ENCODE measurements at regions not wholly inside any gene's neighbourhood (a gene's known extent, or its start where the extent isn't known, plus 50 kb on each side); places are given as distances from the start of the nearest gene placed in this dataset.
"Not testable (repeated sequence)": the region's sequence is repeated elsewhere in the genome, so short reads cannot be mapped to it uniquely, and the experiment has no call there.

GRCh38 chr4:59630922-59631321, 1569.2 kb upstream of the ADGRL3 start:
- no peak for DNase-seq

- no peak for DNase-seq
Observed at GRCh38 chr4:59637596-59637995, 1562.5 kb upstream of the ADGRL3 start.

- no peak for DNase-seq
Observed at GRCh38 chr4:59643682-59644081, 1556.4 kb upstream of the ADGRL3 start.

GRCh38 chr4:59644765-59645164, 1555.4 kb upstream of the ADGRL3 start:
- DNase-seq, result no peak

GRCh38 chr4:59646082-59646481, 1554.0 kb upstream of the ADGRL3 start:
- DNase-seq, result no peak

- DNase-seq, result no peak
Observed at GRCh38 chr4:59647011-59647410, 1553.1 kb upstream of the ADGRL3 start.

- no peak for DNase-seq
Observed at GRCh38 chr4:59647500-59647899, 1552.6 kb upstream of the ADGRL3 start.

- DNase-seq, result no peak
Observed at GRCh38 chr4:59650861-59651260, 1549.3 kb upstream of the ADGRL3 start.

GRCh38 chr4:59655996-59656395, 1544.1 kb upstream of the ADGRL3 start:
- no peak for DNase-seq

GRCh38 chr4:59664771-59665170, 1535.4 kb upstream of the ADGRL3 start:
- DNase-seq, result no peak

GRCh38 chr4:59666645-59667044, 1533.5 kb upstream of the ADGRL3 start:
- no peak for DNase-seq

- DNase-seq, result no peak
Observed at GRCh38 chr4:59671037-59671436, 1529.1 kb upstream of the ADGRL3 start.

- no peak for DNase-seq
Observed at GRCh38 chr4:59676389-59676788, 1523.7 kb upstream of the ADGRL3 start.

- not testable (repeated sequence) for DNase-seq
Observed at GRCh38 chr4:59676992-59677391, 1523.1 kb upstream of the ADGRL3 start.

GRCh38 chr4:59685626-59686025, 1514.5 kb upstream of the ADGRL3 start:
- DNase-seq, result no peak

GRCh38 chr4:59689149-59689548, 1511.0 kb upstream of the ADGRL3 start:
- no peak for DNase-seq

GRCh38 chr4:59695355-59696053, 1504.6 kb upstream of the ADGRL3 start:
- no peak for DNase-seq

- no peak for DNase-seq
Observed at GRCh38 chr4:59698041-59698440, 1502.1 kb upstream of the ADGRL3 start.

- no peak for DNase-seq
Observed at GRCh38 chr4:59700651-59701050, 1499.5 kb upstream of the ADGRL3 start.

GRCh38 chr4:59704616-59705015, 1495.5 kb upstream of the ADGRL3 start:
- no peak for DNase-seq

GRCh38 chr4:59712470-59712869, 1487.7 kb upstream of the ADGRL3 start:
- DNase-seq, result no peak

- DNase-seq, result not testable (repeated sequence)
Observed at GRCh38 chr4:59724286-59724685, 1475.8 kb upstream of the ADGRL3 start.

- DNase-seq, result no peak
Observed at GRCh38 chr4:59727745-59728144, 1472.4 kb upstream of the ADGRL3 start.

- no peak for DNase-seq
Observed at GRCh38 chr4:59728496-59728895, 1471.6 kb upstream of the ADGRL3 start.

- DNase-seq, result no peak
Observed at GRCh38 chr4:59729321-59729720, 1470.8 kb upstream of the ADGRL3 start.

Measured in DMS153 (cell line).